ENCODE measurements at regions not wholly inside any gene's neighbourhood (a gene's known extent, or its start where the extent isn't known, plus 50 kb on each side); places are given as distances from the start of the nearest gene placed in this dataset.

GRCh38 chr2:167817908-167818307 lies 429.5 kb downstream of the STK39 start:
- TF ChIP-seq EZH2 (IDR thresholded peaks at IDR 0.05), result no peak
- no peak for TF ChIP-seq POLR2AphosphoS5 (IDR thresholded peaks at IDR 0.05; ENCODE audit: borderline replicate concordance, low read depth, low read length)
